Breast epithelium (tissue), 3 donors: ENCODE measurements at regions not wholly inside any gene's neighbourhood (a gene's known extent, or its start where the extent isn't known, plus 50 kb on each side); places are given as distances from the start of the nearest gene placed in this dataset.

Experiments used
- POLR2A ChIP-seq: fragments of 450-650 bp; IDR thresholded peaks from one replicate; pipeline ENCODE4 v1.6.1; 2016; ENCODE audit warnings: antibody characterized with exemption, mild to moderate bottlenecking, moderate library complexity
- POLR2AphosphoS5 ChIP-seq, 3 donors: sonication (generic); formaldehyde crosslinking; IDR thresholded peaks; one replicate each; pipeline ENCODE4 v1.6.1; 2017; ENCODE audit warnings: antibody characterized with exemption in 3 of 3
- TF ChIP-seq, protein P1 (sequence below), 3 donors: fragments of 450-650 bp; IDR thresholded peaks; one replicate each; pipeline ENCODE4 v1.5.1; 2016 to 2017; ENCODE audit warnings: antibody characterized with exemption in 3 of 3, mild to moderate bottlenecking in 3 of 3, moderate library complexity in 3 of 3

DNA sequence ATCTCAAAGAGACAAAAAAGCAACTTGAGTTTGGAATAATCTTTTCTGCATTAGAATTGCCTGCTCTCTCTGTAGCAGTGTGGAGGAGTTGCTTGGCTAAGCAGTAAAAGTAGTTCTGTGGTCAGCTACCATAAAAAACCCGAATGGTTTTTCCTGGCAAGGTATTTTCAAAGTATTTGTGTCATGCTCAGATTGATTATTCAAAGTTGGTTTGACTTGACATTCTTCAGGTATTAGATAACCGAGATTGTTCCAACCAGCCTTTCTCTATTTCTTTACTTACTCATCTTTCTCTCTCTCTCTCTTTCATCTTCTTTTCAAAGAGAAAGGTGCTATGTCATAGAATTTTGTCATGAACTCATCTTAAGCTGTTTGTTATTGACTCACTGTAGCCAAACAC lies 404.9 kb downstream of the CPS1 start:
- TF ChIP-seq, protein P1, sequence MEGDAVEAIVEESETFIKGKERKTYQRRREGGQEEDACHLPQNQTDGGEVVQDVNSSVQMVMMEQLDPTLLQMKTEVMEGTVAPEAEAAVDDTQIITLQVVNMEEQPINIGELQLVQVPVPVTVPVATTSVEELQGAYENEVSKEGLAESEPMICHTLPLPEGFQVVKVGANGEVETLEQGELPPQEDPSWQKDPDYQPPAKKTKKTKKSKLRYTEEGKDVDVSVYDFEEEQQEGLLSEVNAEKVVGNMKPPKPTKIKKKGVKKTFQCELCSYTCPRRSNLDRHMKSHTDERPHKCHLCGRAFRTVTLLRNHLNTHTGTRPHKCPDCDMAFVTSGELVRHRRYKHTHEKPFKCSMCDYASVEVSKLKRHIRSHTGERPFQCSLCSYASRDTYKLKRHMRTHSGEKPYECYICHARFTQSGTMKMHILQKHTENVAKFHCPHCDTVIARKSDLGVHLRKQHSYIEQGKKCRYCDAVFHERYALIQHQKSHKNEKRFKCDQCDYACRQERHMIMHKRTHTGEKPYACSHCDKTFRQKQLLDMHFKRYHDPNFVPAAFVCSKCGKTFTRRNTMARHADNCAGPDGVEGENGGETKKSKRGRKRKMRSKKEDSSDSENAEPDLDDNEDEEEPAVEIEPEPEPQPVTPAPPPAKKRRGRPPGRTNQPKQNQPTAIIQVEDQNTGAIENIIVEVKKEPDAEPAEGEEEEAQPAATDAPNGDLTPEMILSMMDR (IDR thresholded peaks at IDR 0.05): no peak
- TF ChIP-seq POLR2AphosphoS5 (IDR thresholded peaks at IDR 0.05) (no peak), POLR2A (no peak)
